Vagina (tissue), 2 donors: ENCODE measurements at regions not wholly inside any gene's neighbourhood (a gene's known extent, or its start where the extent isn't known, plus 50 kb on each side); places are given as distances from the start of the nearest gene placed in this dataset. TPM values are rescaled to one million over a fixed set of nuclear protein-coding genes. Genes with fewer than 3 reads are reported as not detected.
"Not testable (repeated sequence)": the region's sequence is repeated elsewhere in the genome, so short reads cannot be mapped to it uniquely, and the experiment has no call there.

ENCODE experiments used
- DNase-seq, 2 donors: peaks; one replicate each; pipeline ENCODE4 v3.0.0-alpha.2; 2017; ENCODE audit errors: extremely low spot score in 2 of 2
- H3K27ac ChIP-seq: fragments of 200-600 bp; sonication (generic); one replicate; pipeline ENCODE4 v1.5.1; 2019
- H3K27me3 ChIP-seq: fragments of 200-600 bp; sonication (generic); one replicate; pipeline ENCODE4 v1.5.1; 2019
- H3K36me3 ChIP-seq, 2 donors: fragments of 200-600 bp; sonication (generic); one replicate each; pipeline ENCODE4 v1.5.1; 2017 to 2019
- H3K4me1 ChIP-seq: fragments of 200-600 bp; sonication (generic); one replicate; pipeline ENCODE4 v1.5.1; 2019
- H3K4me3 ChIP-seq, 2 donors: fragments of 200-600 bp; sonication (generic); 1 replicate in 1 of 2; 2 replicates in 1 of 2; pipeline ENCODE4 v1.5.1; 2016 to 2019
- H3K9me3 ChIP-seq: fragments of 200-600 bp; sonication (generic); one replicate; pipeline ENCODE4 v1.5.1; 2019
- CTCF ChIP-seq, 3 experiments: fragments of 450-650 bp in 2 of 3; fragments of 200-600 bp in 1 of 3; sonication (generic) in 1 of 3; IDR thresholded peaks; one replicate each; pipeline ENCODE4 v1.5.1; 2017 to 2019; ENCODE audit warnings: antibody characterized with exemption in 3 of 3, mild to moderate bottlenecking in 2 of 3, moderate library complexity in 2 of 3
- POLR2A ChIP-seq, 2 donors: fragments of 450-650 bp; IDR thresholded peaks; one replicate each; pipeline ENCODE4 v1.6.1; 2017; ENCODE audit warnings: antibody characterized with exemption in 2 of 2, mild to moderate bottlenecking in 2 of 2, moderate library complexity in 2 of 2
- POLR2AphosphoS5 ChIP-seq, 2 donors: sonication (generic); formaldehyde crosslinking; IDR thresholded peaks; one replicate each; pipeline ENCODE4 v1.9.0; 2017; ENCODE audit warnings: antibody characterized with exemption in 2 of 2, mild to moderate bottlenecking in 2 of 2, low read depth in 1 of 2; ENCODE audit not compliant: insufficient read depth in 1 of 2
- intact Hi-C: fragments of 100-400 bp; cut with DNase I; formaldehyde crosslinking; loops from one replicate; pipeline ENCODE4 v1.15.1; 2023
- microRNA-seq: library from miRNA; unstranded; fragments of <30 nt; microRNA quantifications from one replicate; pipeline ENCODE4, GENCODE V29; 2017; ENCODE audit warnings: borderline number of aligned reads, borderline replicate concordance
- small RNA-seq: library from RNA; depleted of rRNA; stranded (forward); fragments of <200 nt; gene quantifications from one replicate; pipeline ENCODE3, GENCODE V24; 2016

DNA sequence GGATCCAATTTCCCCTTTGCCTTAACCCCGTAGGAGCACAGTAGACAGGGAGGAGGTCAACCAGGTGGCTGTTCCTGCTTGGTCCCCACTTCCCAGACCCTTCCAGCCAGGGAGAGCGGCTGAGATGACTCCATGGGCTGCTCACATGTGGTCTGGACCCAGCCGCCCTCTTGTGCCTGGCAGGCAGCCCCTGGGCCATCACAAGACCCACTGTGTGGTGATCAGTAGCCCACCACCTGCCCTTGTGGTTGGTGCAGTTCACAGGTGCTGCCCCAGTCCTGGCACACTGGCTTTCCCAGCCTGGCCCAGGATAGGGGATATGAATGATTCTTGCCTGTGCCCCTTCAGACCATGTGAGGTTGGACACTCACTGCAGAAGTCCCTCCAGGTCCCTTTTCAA, 1556.7 kb downstream of the FOXD4L5 start:
- no peaks in the 10 kb centered on the region for H3K27me3 ChIP-seq
- H3K4me1 ChIP-seq = no peaks in the 10 kb centered on the region
- no peak overlapping the region for H3K27ac ChIP-seq
- intact Hi-C loops = no loop called here
- no peaks in the 10 kb centered on the region for H3K9me3 ChIP-seq
- no peak for DNase-seq
- H3K36me3 ChIP-seq = no peaks in the 10 kb centered on the region
- no peak for TF ChIP-seq POLR2A (IDR thresholded peaks at IDR 0.05)
- no peak for TF ChIP-seq CTCF (IDR thresholded peaks at IDR 0.05)
- TF ChIP-seq POLR2AphosphoS5 (IDR thresholded peaks at IDR 0.05; ENCODE audit: insufficient read depth in 1 of 2, low read depth in 1 of 2) = no peak
- no peak overlapping the region for H3K4me3 ChIP-seq

GRCh38 chr9:63708285-63708684, 1576.7 kb downstream of the FOXD4L5 start:
- H3K27me3 ChIP-seq, H3K4me3 ChIP-seq, H3K36me3 ChIP-seq, H3K9me3 ChIP-seq, H3K27ac ChIP-seq, H3K4me1 ChIP-seq, intact Hi-C loops: not testable (repeated sequence)
- DNase-seq = peak in 1 of 2 donors; percentile 6

- intact Hi-C loops, H3K9me3 ChIP-seq, H3K4me3 ChIP-seq, H3K27ac ChIP-seq, H3K4me1 ChIP-seq, H3K36me3 ChIP-seq, H3K27me3 ChIP-seq: not testable (repeated sequence)
- peak in 1 of 2 donors; percentile 67 for DNase-seq
Measured at GRCh38 chr9:63704456-63704855, 1580.6 kb downstream of the FOXD4L5 start.

GRCh38 chr9:63703670-63704069, 1581.3 kb downstream of the FOXD4L5 start:
- H3K27me3 ChIP-seq, H3K36me3 ChIP-seq, H3K27ac ChIP-seq, DNase-seq, H3K9me3 ChIP-seq, H3K4me1 ChIP-seq, intact Hi-C loops: not testable (repeated sequence)
- peak overlapping the region in 1 of 2 donors; percentile 22 for H3K4me3 ChIP-seq

- intact Hi-C loops = not testable (repeated sequence)
- H3K4me3 ChIP-seq = peak overlapping the region in 1 of 2 donors; percentile 22
Measured at GRCh38 chr9:63703138-63703665, 1581.8 kb downstream of the FOXD4L5 start.

More at GRCh38 chr9:63703138-63703665, 1581.8 kb downstream of the FOXD4L5 start:
- H3K27me3 ChIP-seq, H3K4me1 ChIP-seq, H3K27ac ChIP-seq, H3K9me3 ChIP-seq, DNase-seq, H3K36me3 ChIP-seq: not testable (repeated sequence)

Small RNA genes lying in the stretch of these regions (microRNA-seq; reads per million reads assigned to microRNA genes)
- not detected for gene MIR4477B

Small RNA genes lying in the stretch of these regions (small RNA-seq; reads per million reads assigned to genes)
- gene MIR4477B (not detected), gene PTGER4P3 (not detected), gene RNA5SP284 (not detected)
